HUES48 (cell line): ENCODE measurements at regions not wholly inside any gene's neighbourhood (a gene's known extent, or its start where the extent isn't known, plus 50 kb on each side); places are given as distances from the start of the nearest gene placed in this dataset.

Source experiments
- H3K27ac ChIP-seq: one replicate; pipeline ENCODE4 v1.7.0; 2013; ENCODE audit warnings: low read depth, low read length, inconsistent platforms
- H3K27me3 ChIP-seq: 2 replicates; pipeline ENCODE4 v1.6.1; 2013; ENCODE audit warnings: mild to moderate bottlenecking, low read length; ENCODE audit not compliant: control insufficient read depth, insufficient read depth
- H3K36me3 ChIP-seq: 2 replicates; pipeline ENCODE4 v1.6.1; 2013; ENCODE audit warnings: low read length; ENCODE audit not compliant: control insufficient read depth, insufficient read depth
- H3K4me1 ChIP-seq: 2 replicates; pipeline ENCODE4 v1.6.1; 2013; ENCODE audit warnings: mild to moderate bottlenecking, low read length; ENCODE audit not compliant: control insufficient read depth, insufficient read depth
- H3K4me3 ChIP-seq: 2 replicates; pipeline ENCODE4 v1.5.1; 2013; ENCODE audit warnings: mild to moderate bottlenecking, low read depth, low read length
- H3K9ac ChIP-seq: 2 replicates; pipeline ENCODE4 v1.6.1; 2013; ENCODE audit warnings: mild to moderate bottlenecking, low read depth, low read length, moderate library complexity
- H3K9me3 ChIP-seq: 2 replicates; pipeline ENCODE4 v1.6.1; 2013; ENCODE audit warnings: low read length; ENCODE audit not compliant: control insufficient read depth, insufficient read depth

DNA sequence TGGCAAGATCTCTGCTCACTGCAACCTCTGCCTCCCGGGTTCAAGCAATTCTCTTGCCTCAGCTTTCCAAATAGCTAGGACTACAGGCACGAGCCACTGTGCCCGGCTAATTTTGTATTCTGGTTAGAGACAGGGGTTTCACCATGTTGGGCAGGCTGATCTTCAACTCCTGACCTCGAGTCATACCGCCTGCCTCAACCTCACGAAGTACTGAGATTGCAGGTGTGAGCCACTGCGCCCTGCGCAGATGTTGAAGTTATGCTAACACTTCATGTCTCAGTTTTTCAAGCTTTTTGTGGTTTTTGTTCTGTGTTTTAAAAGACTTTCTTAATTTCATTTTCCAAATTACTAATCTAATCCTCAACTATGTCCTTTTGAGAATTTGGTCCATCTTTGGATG, 154.4 kb upstream of the TLL1 start:
- no peaks in the 10 kb centered on the region for H3K9me3 ChIP-seq
- no peak overlapping the region for H3K9ac ChIP-seq
- no peaks in the 10 kb centered on the region for H3K36me3 ChIP-seq
- H3K27me3 ChIP-seq: no peaks in the 10 kb centered on the region
- H3K4me3 ChIP-seq: no peak overlapping the region
- no peak overlapping the region for H3K27ac ChIP-seq
- peaks cover 15% of the 10 kb centered on the region for H3K4me1 ChIP-seq

DNA sequence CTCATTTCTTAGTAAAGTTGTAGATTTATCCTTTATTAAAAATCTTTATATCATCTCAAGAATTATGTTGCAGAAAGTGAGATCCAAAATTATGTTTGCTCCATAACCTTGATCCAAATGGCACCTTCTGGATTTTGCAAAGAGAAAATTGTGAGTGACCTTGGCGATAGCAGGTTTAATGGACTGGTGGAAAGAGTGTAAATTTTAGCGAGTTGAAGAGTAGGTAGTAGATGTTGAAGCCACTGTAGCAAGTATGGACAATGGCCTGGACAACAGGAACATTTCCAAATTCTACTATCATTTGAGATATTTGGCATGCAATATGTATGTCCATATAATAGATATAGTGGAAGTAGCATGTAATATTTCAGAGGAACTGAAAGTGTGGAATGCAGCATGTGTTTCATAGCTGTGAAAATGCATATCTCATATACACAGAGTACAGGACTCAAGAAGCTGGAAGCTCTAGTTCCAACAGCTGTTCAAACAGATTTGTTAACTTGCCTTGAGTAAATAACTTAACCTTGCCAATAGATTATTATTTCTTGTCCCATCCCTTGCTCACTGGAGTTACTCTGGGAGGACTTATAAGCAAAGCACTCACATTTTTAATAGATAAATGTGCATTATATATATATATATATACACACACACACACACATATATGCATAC, 152.5 kb upstream of the TLL1 start:
- Histone ChIP-seq H3K4me3 (no peak overlapping the region), H3K27me3 (no peaks in the 10 kb centered on the region)

GRCh38 chr4:165721815-165722214, 151.2 kb upstream of the TLL1 start:
- Histone ChIP-seq H3K27ac (no peak overlapping the region), H3K9me3 (no peaks in the 10 kb centered on the region), H3K9ac (no peak overlapping the region), H3K4me1 (peaks cover 33% of the 10 kb centered on the region), H3K36me3 (no peaks in the 10 kb centered on the region), H3K27me3 (no peaks in the 10 kb centered on the region), H3K4me3 (no peak overlapping the region)

More for the DNA sequence above, 152.5 kb upstream of the TLL1 start:
- no peak overlapping the region for H3K9ac ChIP-seq
- no peaks in the 10 kb centered on the region for H3K36me3 ChIP-seq
- no peaks in the 10 kb centered on the region for H3K9me3 ChIP-seq
- peaks cover 33% of the 10 kb centered on the region for H3K4me1 ChIP-seq
- H3K27ac ChIP-seq: no peak overlapping the region

DNA sequence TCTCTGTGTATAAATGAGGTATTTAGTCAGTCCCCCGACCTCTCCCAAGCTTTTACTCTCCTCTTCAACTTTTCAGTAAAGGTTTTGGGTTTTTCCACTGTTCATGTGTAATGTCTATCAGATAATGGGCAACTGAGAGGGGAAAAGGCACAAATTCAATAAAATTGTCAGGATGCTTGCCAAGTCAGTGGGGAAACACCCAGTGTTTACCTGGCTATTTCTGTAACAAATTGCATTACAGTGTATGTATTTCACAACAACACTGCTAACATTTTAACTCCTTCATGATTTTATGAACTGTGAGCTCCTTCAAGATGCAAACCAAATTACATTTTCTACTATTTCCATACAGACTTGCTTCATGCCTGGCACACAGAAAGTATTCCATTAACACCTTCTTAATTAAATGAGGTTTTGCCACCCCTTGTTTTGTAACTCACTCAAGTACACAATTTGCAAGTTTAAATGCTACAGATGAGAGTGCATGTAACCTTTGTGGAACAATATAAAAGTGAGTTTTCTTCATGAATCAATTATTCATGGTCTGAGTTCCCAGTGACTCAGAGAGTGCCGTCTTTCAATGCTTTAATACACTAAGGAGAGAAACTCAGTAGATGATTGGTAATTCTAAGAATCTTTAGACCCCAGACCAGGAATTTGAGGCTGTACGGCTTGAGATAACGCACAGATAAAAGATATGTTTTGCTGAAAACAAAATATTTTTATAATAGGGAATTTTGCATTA, 149.8 kb upstream of the TLL1 start:
- H3K27ac ChIP-seq: no peak overlapping the region
- H3K9me3 ChIP-seq: no peaks in the 10 kb centered on the region
- H3K4me1 ChIP-seq: peaks cover 33% of the 10 kb centered on the region
- no peaks in the 10 kb centered on the region for H3K36me3 ChIP-seq
- no peaks in the 10 kb centered on the region for H3K27me3 ChIP-seq
- no peak overlapping the region for H3K9ac ChIP-seq
- no peak overlapping the region for H3K4me3 ChIP-seq

- H3K9ac ChIP-seq: no peak overlapping the region
- no peaks in the 10 kb centered on the region for H3K27me3 ChIP-seq
- 0 out of 2 replicates have a peak overlapping the region, but pooled peaks have one; percentile 5 for H3K4me3 ChIP-seq
- H3K27ac ChIP-seq: no peak overlapping the region
- H3K9me3 ChIP-seq: no peaks in the 10 kb centered on the region
- peaks cover 33% of the 10 kb centered on the region for H3K4me1 ChIP-seq
- no peaks in the 10 kb centered on the region for H3K36me3 ChIP-seq
Measured at GRCh38 chr4:165724786-165725185, 148.3 kb upstream of the TLL1 start.

DNA sequence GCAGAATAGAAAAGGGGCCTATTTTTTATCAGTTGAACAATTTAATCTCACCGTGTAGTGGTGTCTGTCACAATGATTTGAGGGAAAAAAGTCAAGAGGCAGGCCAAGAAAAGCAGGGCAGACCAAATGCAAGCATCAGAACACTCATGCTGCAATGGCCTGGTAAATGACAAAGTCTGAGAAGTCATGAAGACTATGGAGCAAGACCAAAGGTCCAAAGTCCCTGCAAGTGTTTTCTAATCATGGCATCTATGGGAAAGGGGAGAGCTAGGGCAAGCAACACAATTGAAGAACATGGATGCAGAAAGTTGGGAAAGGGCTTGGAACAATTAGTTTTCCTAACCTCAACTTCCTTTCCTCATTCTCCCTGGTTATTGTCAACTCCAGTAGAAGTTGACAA, 147.7 kb upstream of the TLL1 start:
- H3K4me1 ChIP-seq: peaks cover 33% of the 10 kb centered on the region
- no peaks in the 10 kb centered on the region for H3K9me3 ChIP-seq
- H3K36me3 ChIP-seq: no peaks in the 10 kb centered on the region
- H3K9ac ChIP-seq: no peak overlapping the region
- no peak overlapping the region for H3K27ac ChIP-seq
- H3K4me3 ChIP-seq: no peak overlapping the region
- H3K27me3 ChIP-seq: no peaks in the 10 kb centered on the region

DNA sequence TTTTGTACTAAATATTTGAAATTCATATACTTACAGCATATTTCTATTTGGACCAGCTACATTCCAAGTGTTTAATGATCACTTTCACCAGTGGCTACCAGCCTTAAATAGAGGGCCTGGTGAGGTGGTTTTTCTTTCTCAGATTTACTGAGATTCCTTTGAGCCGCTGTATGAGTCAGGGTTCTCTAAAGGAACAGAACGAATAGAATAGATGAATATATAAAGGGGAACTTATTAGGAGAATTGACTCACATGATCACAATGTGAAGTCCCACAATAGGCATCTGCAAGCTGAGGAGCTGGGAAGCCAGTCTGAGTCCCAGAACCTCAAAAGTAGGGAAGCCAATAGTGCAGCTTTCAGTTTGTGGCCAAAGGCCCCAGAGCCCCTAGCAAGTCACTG, 146.2 kb upstream of the TLL1 start:
- Histone ChIP-seq H3K9ac (no peak overlapping the region), H3K27ac (no peak overlapping the region), H3K4me1 (peaks cover 33% of the 10 kb centered on the region), H3K36me3 (no peaks in the 10 kb centered on the region), H3K9me3 (no peaks in the 10 kb centered on the region), H3K27me3 (no peaks in the 10 kb centered on the region), H3K4me3 (no peak overlapping the region)

GRCh38 chr4:165737309-165737972, 135.6 kb upstream of the TLL1 start:
- no peaks in the 10 kb centered on the region for H3K36me3 ChIP-seq
- H3K4me3 ChIP-seq: no peak overlapping the region
- H3K9ac ChIP-seq: no peak overlapping the region
- H3K4me1 ChIP-seq: no peaks in the 10 kb centered on the region
- no peaks in the 10 kb centered on the region for H3K9me3 ChIP-seq
- no peak overlapping the region for H3K27ac ChIP-seq
- no peaks in the 10 kb centered on the region for H3K27me3 ChIP-seq

DNA sequence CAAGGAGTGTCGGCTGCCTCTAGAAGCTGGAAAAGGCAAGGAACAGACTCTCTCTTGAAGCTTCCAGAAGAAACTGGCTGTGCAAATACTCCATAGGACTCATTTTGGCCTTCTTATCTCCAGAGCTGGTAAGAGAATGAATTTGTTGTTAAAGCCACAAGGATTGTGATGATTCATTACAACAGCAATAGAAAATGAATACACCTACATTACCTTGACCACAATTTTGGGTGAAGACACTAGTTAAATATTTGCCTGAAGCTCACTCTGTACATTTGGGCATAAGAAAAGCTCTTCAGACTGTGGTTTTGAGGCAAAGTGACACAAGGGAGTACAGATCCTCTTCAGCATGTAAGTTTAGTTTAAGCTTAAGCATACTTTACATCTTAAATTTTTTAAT, 134.5 kb upstream of the TLL1 start:
- no peak overlapping the region for H3K9ac ChIP-seq
- no peaks in the 10 kb centered on the region for H3K9me3 ChIP-seq
- H3K4me3 ChIP-seq: no peak overlapping the region
- no peaks in the 10 kb centered on the region for H3K36me3 ChIP-seq
- H3K27me3 ChIP-seq: no peaks in the 10 kb centered on the region
- no peaks in the 10 kb centered on the region for H3K4me1 ChIP-seq
- H3K27ac ChIP-seq: no peak overlapping the region

GRCh38 chr4:165740911-165741310, 132.1 kb upstream of the TLL1 start:
- Histone ChIP-seq H3K4me3 (no peak overlapping the region), H3K9ac (no peak overlapping the region), H3K27ac (no peak overlapping the region), H3K36me3 (no peaks in the 10 kb centered on the region), H3K27me3 (no peaks in the 10 kb centered on the region), H3K9me3 (no peaks in the 10 kb centered on the region), H3K4me1 (no peaks in the 10 kb centered on the region)

GRCh38 chr4:165743422-165743821, 129.6 kb upstream of the TLL1 start:
- no peak overlapping the region for H3K4me3 ChIP-seq
- no peaks in the 10 kb centered on the region for H3K27me3 ChIP-seq
- no peaks in the 10 kb centered on the region for H3K36me3 ChIP-seq
- H3K27ac ChIP-seq: no peak overlapping the region
- no peaks in the 10 kb centered on the region for H3K9me3 ChIP-seq
- no peak overlapping the region for H3K9ac ChIP-seq
- peaks cover 9% of the 10 kb centered on the region for H3K4me1 ChIP-seq
